Spleen (tissue), 11 donors: ENCODE measurements at regions not wholly inside any gene's neighbourhood (a gene's known extent, or its start where the extent isn't known, plus 50 kb on each side); places are given as distances from the start of the nearest gene placed in this dataset.

Experiments
- DNase-seq: peaks from one replicate; pipeline ENCODE4 v3.0.0-alpha.2; 2020
- H3K27ac ChIP-seq, 8 donors: fragments of 200-600 bp; sonication (generic) in 7 of 8; 1 replicate in 4 of 8; 2 replicates in 4 of 8; pipeline versions ENCODE4 v1.5.0 to v1.8.0; 2016 to 2021; ENCODE audit warnings: inconsistent platforms in 4 of 8, mild to moderate bottlenecking in 4 of 8, moderate library complexity in 1 of 8
- H3K27me3 ChIP-seq, 7 donors: fragments of 200-600 bp; sonication (generic) in 6 of 7; replicated peaks in 1 of 7; 1 replicate in 4 of 7; 2 replicates in 3 of 7; pipeline versions ENCODE4 v1.5.0 to v1.8.0; 2016 to 2021; ENCODE audit warnings: inconsistent platforms in 3 of 7, mild to moderate bottlenecking in 1 of 7
- H3K36me3 ChIP-seq, 6 donors: fragments of 200-600 bp; sonication (generic) in 5 of 6; 1 replicate in 4 of 6; 2 replicates in 2 of 6; pipeline versions ENCODE4 v1.5.0 to v1.8.0; 2016 to 2021; ENCODE audit warnings: inconsistent platforms in 2 of 6
- H3K4me1 ChIP-seq, 6 donors: fragments of 200-600 bp; sonication (generic) in 5 of 6; 1 replicate in 3 of 6; 2 replicates in 3 of 6; pipeline versions ENCODE4 v1.5.0 to v1.8.0; 2016 to 2021; ENCODE audit warnings: inconsistent platforms in 3 of 6
- H3K4me3 ChIP-seq, 8 donors: fragments of 200-600 bp; sonication (generic) in 7 of 8; 1 replicate in 4 of 8; 2 replicates in 4 of 8; pipeline versions ENCODE4 v1.5.0 to v1.8.0; 2016 to 2021; ENCODE audit warnings: inconsistent platforms in 4 of 8, mild to moderate bottlenecking in 4 of 8, moderate library complexity in 2 of 8
- H3K9me3 ChIP-seq, 8 donors: fragments of 200-600 bp; sonication (generic) in 7 of 8; 1 replicate in 4 of 8; 2 replicates in 4 of 8; pipeline versions ENCODE4 v1.5.0 to v1.8.0; 2016 to 2021; ENCODE audit warnings: inconsistent platforms in 4 of 8
- POLR2A ChIP-seq, 3 donors: fragments of 450-650 bp; IDR thresholded peaks; one replicate each; pipeline ENCODE4 v1.5.1; 2017; ENCODE audit warnings: antibody characterized with exemption in 3 of 3, mild to moderate bottlenecking in 1 of 3
- POLR2AphosphoS5 ChIP-seq, 3 donors: sonication (generic); formaldehyde crosslinking; IDR thresholded peaks; one replicate each; pipeline ENCODE4 v1.5.1; 2017; ENCODE audit warnings: antibody characterized with exemption in 3 of 3
- WGBS, 5 donors: extraction: QIAGEN DNeasy Blood & Tissue Kit in 3 of 5; methylation state at CpG; one replicate each; pipeline versions ENCODE4 v1.1.5 to v1.1.7; 2013 to 2018; 5-methylcytosine and 5-hydroxymethylcytosine counted together
- intact Hi-C: fragments of 100-400 bp; cut with DNase I; formaldehyde crosslinking; loops from one replicate; pipeline ENCODE4 v1.15.0; 2023; ENCODE audit warnings: low total_unique reads
- TF ChIP-seq, protein P1 (sequence below), 11 experiments: fragments of 200-600 bp in 7 of 11; fragments of 450-650 bp in 4 of 11; sonication (generic) in 4 of 11; IDR thresholded peaks in 8 of 11; conservative IDR thresholded peaks in 3 of 11; 1 replicate in 7 of 11; 2 replicates in 4 of 11; pipeline versions ENCODE4 v1.4.0 to v1.8.0; 2016 to 2021; ENCODE audit warnings: antibody characterized with exemption in 11 of 11, inconsistent platforms in 4 of 11, mild to moderate bottlenecking in 1 of 11
- donor health status: healthy with polysubstance abuse.
- donor health status: DM: no; HTN: no; CAD: no; lungs with moderate emphysema.
- donor health status: DM: no; HTN: no; CAD: no.
- donor health status: Bipolar disorder and iron deficiency.
- donor health status: healthy.
- donor health status: DM: no; HTN: no; CAD: no.
- donor health status: DM: yes; HTN: yes; CAD: no.

DNA sequence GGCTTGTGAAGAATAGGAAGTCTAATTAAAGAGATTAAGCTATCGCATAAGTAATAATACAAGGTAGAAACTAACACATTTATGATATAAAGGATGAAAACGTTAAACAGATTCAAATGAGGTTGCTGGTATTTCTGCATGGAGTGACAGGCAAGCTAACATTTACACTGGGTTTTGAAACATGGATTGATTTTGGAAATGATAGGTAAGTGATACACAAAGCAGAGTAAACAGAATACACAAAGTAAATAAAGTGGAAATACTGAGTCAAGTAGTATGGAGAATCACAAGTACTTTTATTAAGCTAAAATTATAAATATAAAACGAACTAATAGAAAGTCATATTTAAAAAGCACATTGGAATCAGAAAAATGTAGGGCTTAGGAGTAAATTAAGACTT lies 665.3 kb downstream of the STPG2 start:
- WGBS, 5 donors: 71 to 84% (median 80%) methylated on average over 3 of the region's 3 CpGs
- H3K36me3 ChIP-seq: no peaks in the 10 kb centered on the region
- no peak for DNase-seq
- peaks cover 0 to 11% (median 3%) of the 10 kb centered on the region in 8 donors for H3K9me3 ChIP-seq
- no peak overlapping the region for H3K4me3 ChIP-seq
- no peaks in the 10 kb centered on the region for H3K27me3 ChIP-seq
- no peak overlapping the region for H3K27ac ChIP-seq
- intact Hi-C loops: no loop called here
- H3K4me1 ChIP-seq: no peaks in the 10 kb centered on the region
- no peak for TF ChIP-seq POLR2A (IDR thresholded peaks at IDR 0.05)
- no peak for TF ChIP-seq POLR2AphosphoS5 (IDR thresholded peaks at IDR 0.05)

DNA sequence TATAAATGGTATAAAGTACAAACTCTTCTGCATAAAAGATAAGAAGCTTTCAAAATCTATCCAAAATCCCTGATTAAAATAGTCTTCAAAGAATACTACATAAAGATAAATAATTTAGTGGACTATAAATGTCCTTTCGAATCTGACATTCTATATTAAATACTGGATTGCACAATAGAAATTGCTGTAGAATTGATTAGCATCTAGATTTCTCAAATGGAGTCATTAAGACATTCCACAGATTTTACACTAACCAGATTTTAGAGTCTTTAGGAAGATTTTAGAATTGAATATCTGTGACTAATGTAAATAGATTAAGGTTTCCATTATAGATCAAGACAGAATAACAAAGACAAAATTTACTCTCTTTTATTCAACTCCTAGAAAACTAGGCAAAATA lies 663.9 kb downstream of the STPG2 start:
- TF ChIP-seq POLR2AphosphoS5 (IDR thresholded peaks at IDR 0.05) (no peak), POLR2A (IDR thresholded peaks at IDR 0.05) (no peak)
- TF ChIP-seq, protein P1, sequence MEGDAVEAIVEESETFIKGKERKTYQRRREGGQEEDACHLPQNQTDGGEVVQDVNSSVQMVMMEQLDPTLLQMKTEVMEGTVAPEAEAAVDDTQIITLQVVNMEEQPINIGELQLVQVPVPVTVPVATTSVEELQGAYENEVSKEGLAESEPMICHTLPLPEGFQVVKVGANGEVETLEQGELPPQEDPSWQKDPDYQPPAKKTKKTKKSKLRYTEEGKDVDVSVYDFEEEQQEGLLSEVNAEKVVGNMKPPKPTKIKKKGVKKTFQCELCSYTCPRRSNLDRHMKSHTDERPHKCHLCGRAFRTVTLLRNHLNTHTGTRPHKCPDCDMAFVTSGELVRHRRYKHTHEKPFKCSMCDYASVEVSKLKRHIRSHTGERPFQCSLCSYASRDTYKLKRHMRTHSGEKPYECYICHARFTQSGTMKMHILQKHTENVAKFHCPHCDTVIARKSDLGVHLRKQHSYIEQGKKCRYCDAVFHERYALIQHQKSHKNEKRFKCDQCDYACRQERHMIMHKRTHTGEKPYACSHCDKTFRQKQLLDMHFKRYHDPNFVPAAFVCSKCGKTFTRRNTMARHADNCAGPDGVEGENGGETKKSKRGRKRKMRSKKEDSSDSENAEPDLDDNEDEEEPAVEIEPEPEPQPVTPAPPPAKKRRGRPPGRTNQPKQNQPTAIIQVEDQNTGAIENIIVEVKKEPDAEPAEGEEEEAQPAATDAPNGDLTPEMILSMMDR (IDR thresholded peaks at IDR 0.05 in 8 of 11, conservative IDR thresholded peaks at IDR 0.05 in 3 of 11): no peak
- intact Hi-C loops: no loop called here

DNA sequence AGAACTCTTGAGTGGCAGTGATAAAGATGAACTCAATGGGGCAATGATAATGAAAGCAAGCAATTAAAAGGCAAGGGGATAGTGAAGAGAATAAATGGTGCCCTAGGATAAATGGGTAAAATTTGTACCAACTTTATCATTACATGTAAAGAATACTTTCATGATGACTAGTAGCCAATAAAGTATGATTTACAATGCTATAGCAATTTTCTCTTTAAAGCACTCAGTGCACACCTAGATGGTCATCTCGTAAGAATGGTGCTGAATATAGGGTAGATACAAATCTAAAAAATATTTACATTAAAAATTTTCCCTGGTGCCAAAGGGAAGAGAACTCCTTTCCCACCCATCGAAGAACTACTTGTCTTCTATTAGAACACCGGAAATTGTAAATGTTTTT lies 651.4 kb downstream of the STPG2 start:
- no peak overlapping the region for H3K27ac ChIP-seq
- intact Hi-C loops: no loop called here
- no peaks in the 10 kb centered on the region for H3K27me3 ChIP-seq
- WGBS, 5 donors: 78 to 88% (median 85%) methylated on average over 3 of the region's 3 CpGs
- no peak overlapping the region for H3K4me3 ChIP-seq
- H3K4me1 ChIP-seq: no peaks in the 10 kb centered on the region
- no peaks in the 10 kb centered on the region for H3K36me3 ChIP-seq
- TF ChIP-seq, protein P1 (IDR thresholded peaks at IDR 0.05 in 8 of 11, conservative IDR thresholded peaks at IDR 0.05 in 3 of 11): no peak
- no peak for TF ChIP-seq POLR2A (IDR thresholded peaks at IDR 0.05)
- no peak for TF ChIP-seq POLR2AphosphoS5 (IDR thresholded peaks at IDR 0.05)
- peaks cover 0 to 10% (median 0%) of the 10 kb centered on the region in 8 donors for H3K9me3 ChIP-seq
- DNase-seq: no peak

More for the DNA sequence above, 663.9 kb downstream of the STPG2 start:
- no peak overlapping the region for H3K27ac ChIP-seq
- H3K4me1 ChIP-seq: no peaks in the 10 kb centered on the region
- DNase-seq: no peak
- peaks cover 0 to 16% (median 2%) of the 10 kb centered on the region in 8 donors for H3K9me3 ChIP-seq
- no peaks in the 10 kb centered on the region for H3K36me3 ChIP-seq
- H3K27me3 ChIP-seq: no peaks in the 10 kb centered on the region
- no peak overlapping the region for H3K4me3 ChIP-seq
- 66 to 86% (median 71%) methylated on average over 1 of the region's 1 CpG for WGBS, 5 donors

DNA sequence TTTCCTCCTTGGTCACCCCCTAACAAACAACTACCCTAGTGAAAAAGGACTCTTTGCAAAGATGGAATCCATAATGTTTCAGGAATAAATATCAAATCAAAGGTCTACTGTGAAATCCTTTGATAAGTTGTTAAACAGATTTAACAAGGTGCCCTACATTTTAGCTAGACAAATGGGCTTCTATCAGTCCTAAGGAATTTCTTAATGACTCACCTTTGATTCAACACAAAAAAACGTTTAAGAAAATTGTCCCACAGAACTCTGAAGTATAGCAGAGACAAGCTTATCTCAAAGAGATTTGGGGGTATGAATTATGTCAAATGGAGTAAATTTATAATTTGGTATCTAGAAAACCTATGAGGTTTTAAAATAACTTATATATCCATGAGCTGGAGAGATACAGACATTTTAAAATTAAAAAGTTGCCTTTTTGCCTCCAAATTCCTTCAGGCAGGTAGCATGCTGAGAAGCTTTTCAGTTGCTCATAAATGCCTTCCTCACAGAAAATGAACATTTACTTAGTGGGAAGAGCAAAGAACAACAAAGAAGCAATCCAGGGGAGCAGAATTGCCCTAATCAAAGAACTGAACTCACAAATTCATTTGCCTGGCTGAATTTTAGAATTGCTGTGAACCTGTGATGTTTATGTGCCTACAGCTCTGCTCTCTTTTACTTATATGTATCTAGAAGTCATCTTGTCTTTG lies 649.3 kb downstream of the STPG2 start:
- no peaks in the 10 kb centered on the region for H3K27me3 ChIP-seq
- no peak overlapping the region for H3K27ac ChIP-seq
- H3K36me3 ChIP-seq: no peaks in the 10 kb centered on the region
- H3K4me3 ChIP-seq: no peak overlapping the region
- peaks cover 0 to 10% (median 0%) of the 10 kb centered on the region in 8 donors for H3K9me3 ChIP-seq
- TF ChIP-seq POLR2A (IDR thresholded peaks at IDR 0.05): no peak
- TF ChIP-seq, protein P1 (IDR thresholded peaks at IDR 0.05 in 8 of 11, conservative IDR thresholded peaks at IDR 0.05 in 3 of 11): no peak
- no peak for TF ChIP-seq POLR2AphosphoS5 (IDR thresholded peaks at IDR 0.05)
- no peak for DNase-seq
- intact Hi-C loops: no loop called here
- 28 to 58% (median 43%) methylated on average over 1 of the region's 1 CpG for WGBS, 5 donors
- no peaks in the 10 kb centered on the region for H3K4me1 ChIP-seq
